ENCODE measurements at regions not wholly inside any gene's neighbourhood (a gene's known extent, or its start where the extent isn't known, plus 50 kb on each side); places are given as distances from the start of the nearest gene placed in this dataset.

DNA sequence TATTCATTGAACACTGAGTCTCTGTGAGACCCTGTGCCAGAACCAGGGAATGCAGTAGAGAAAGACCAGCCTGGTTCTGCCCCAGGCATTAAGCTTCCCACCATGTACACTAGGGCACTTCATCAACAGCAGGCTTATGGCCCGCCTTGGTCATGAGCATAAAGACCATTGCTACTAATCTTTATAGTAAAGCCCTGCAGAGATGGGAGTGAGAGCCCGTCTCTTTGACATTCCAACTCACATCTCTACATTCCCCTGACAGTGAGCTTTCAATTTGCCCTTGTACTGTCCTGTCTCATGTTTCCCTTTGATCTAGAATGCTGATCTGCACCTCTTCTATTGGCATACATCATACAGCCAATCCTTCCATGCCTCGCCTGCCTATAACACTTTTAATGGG, 211.8 kb upstream of the ARL4C start:
- Mint-ChIP-seq H3K9me3 (ENCODE audit: unreplicated experiment) (peaks cover under 1% of the 10 kb centered on the region), H3K27ac (ENCODE audit: unreplicated experiment) (no peak overlapping the region), H3K4me3 (ENCODE audit: unreplicated experiment) (no peak overlapping the region), H3K36me3 (ENCODE audit: unreplicated experiment) (peaks cover 5% of the 10 kb centered on the region), H3K27me3 (ENCODE audit: unreplicated experiment) (peaks cover 2% of the 10 kb centered on the region), H3K4me1 (ENCODE audit: low read depth, unreplicated experiment) (peaks cover 8% of the 10 kb centered on the region)
- no peak for DNase-seq
- TF ChIP-seq, protein P1, sequence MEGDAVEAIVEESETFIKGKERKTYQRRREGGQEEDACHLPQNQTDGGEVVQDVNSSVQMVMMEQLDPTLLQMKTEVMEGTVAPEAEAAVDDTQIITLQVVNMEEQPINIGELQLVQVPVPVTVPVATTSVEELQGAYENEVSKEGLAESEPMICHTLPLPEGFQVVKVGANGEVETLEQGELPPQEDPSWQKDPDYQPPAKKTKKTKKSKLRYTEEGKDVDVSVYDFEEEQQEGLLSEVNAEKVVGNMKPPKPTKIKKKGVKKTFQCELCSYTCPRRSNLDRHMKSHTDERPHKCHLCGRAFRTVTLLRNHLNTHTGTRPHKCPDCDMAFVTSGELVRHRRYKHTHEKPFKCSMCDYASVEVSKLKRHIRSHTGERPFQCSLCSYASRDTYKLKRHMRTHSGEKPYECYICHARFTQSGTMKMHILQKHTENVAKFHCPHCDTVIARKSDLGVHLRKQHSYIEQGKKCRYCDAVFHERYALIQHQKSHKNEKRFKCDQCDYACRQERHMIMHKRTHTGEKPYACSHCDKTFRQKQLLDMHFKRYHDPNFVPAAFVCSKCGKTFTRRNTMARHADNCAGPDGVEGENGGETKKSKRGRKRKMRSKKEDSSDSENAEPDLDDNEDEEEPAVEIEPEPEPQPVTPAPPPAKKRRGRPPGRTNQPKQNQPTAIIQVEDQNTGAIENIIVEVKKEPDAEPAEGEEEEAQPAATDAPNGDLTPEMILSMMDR (IDR thresholded peaks at IDR 0.05; ENCODE audit: partially characterized antibody, unreplicated experiment) = no peak

DNA sequence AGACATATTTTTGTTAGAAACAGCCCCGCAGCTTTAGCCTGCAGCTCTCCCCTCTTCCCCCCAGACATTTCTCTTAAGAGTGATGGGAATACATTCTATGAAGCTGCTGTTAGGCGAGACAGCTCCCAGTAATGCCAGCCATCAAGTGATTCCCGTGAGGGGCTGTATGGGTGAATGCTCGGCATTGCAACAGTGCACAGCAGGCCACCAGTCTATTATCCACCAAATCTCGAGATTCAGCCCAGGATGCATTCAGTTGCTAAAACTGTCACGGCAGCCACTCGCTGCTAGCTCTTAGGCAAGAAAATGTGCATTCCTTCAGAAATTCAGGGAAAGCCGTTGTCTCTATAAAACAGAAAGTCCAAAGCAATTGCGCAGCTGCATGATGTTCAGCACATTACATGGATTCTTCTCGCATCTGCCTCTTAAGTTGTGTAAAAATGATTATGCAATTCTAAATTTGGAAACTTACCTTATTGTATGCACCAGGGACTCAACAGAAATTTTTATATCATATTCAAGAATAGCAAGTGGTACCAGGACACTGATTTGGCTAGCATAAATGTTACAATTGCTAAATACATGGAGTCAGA, 211.3 kb upstream of the ARL4C start:
- no peak for DNase-seq
- no peak overlapping the region for H3K27ac Mint-ChIP-seq (ENCODE audit: unreplicated experiment)
- H3K4me3 Mint-ChIP-seq (ENCODE audit: unreplicated experiment) = no peak overlapping the region
- H3K27me3 Mint-ChIP-seq (ENCODE audit: unreplicated experiment) = peaks cover 4% of the 10 kb centered on the region
- H3K4me1 Mint-ChIP-seq (ENCODE audit: low read depth, unreplicated experiment) = peaks cover 8% of the 10 kb centered on the region
- H3K9me3 Mint-ChIP-seq (ENCODE audit: unreplicated experiment) = peaks cover 1% of the 10 kb centered on the region
- TF ChIP-seq, protein P1 (IDR thresholded peaks at IDR 0.05; ENCODE audit: partially characterized antibody, unreplicated experiment) = no peak
- peaks cover 5% of the 10 kb centered on the region for H3K36me3 Mint-ChIP-seq (ENCODE audit: unreplicated experiment)

DNA sequence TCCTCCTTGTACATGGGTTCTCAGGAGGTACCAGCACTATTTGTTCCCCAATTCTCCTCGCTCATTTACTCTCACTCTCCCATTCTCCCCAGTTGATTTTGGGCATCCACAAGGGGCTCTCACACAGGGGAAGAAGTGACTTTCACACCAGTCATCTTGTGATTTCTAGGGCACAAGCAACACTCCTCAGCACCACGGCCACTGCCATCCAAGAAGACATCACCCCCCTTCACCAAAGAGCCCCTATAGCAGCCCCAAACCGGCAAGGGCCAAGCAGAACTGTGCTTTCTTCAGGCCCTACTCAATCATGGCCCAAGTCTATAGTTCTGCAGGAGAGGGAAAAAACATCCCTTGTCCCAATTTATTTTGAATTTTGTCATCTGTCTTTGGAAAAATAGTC, 209.2 kb upstream of the ARL4C start:
- TF ChIP-seq, protein P1 (IDR thresholded peaks at IDR 0.05; ENCODE audit: partially characterized antibody, unreplicated experiment) = no peak
- no peak overlapping the region for H3K27ac Mint-ChIP-seq (ENCODE audit: unreplicated experiment)
- H3K36me3 Mint-ChIP-seq (ENCODE audit: unreplicated experiment) = peaks cover 5% of the 10 kb centered on the region
- H3K4me1 Mint-ChIP-seq (ENCODE audit: low read depth, unreplicated experiment) = peaks cover 8% of the 10 kb centered on the region
- peaks cover 1% of the 10 kb centered on the region for H3K9me3 Mint-ChIP-seq (ENCODE audit: unreplicated experiment)
- DNase-seq = no peak
- H3K27me3 Mint-ChIP-seq (ENCODE audit: unreplicated experiment) = peaks cover 4% of the 10 kb centered on the region
- no peak overlapping the region for H3K4me3 Mint-ChIP-seq (ENCODE audit: unreplicated experiment)

DNA sequence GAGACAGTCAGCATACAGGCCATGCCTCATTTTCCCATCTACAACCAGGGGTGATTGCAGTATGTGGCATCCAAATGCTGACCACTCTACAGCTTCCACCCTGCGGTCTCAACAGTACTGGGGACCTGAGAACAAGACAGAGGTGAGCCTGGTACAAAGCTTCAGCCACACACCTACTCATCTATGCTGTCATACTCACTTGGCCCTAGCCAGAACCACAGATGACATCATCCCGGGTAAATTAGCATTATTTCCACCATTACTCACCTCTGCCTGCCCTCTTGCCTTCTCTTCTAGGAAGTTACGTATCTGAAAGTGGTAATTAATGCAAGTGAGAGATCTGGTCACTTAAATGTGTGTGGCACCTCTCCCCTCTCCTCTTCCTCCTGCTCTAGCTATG, 208.2 kb upstream of the ARL4C start:
- Mint-ChIP-seq H3K27me3 (ENCODE audit: unreplicated experiment) (peaks cover 4% of the 10 kb centered on the region), H3K36me3 (ENCODE audit: unreplicated experiment) (peaks cover 13% of the 10 kb centered on the region), H3K9me3 (ENCODE audit: unreplicated experiment) (peaks cover 1% of the 10 kb centered on the region), H3K4me1 (ENCODE audit: low read depth, unreplicated experiment) (peaks cover 8% of the 10 kb centered on the region), H3K4me3 (ENCODE audit: unreplicated experiment) (no peak overlapping the region), H3K27ac (ENCODE audit: unreplicated experiment) (no peak overlapping the region)
- TF ChIP-seq, protein P1 (IDR thresholded peaks at IDR 0.05; ENCODE audit: partially characterized antibody, unreplicated experiment) = no peak
- DNase-seq = no peak

DNA sequence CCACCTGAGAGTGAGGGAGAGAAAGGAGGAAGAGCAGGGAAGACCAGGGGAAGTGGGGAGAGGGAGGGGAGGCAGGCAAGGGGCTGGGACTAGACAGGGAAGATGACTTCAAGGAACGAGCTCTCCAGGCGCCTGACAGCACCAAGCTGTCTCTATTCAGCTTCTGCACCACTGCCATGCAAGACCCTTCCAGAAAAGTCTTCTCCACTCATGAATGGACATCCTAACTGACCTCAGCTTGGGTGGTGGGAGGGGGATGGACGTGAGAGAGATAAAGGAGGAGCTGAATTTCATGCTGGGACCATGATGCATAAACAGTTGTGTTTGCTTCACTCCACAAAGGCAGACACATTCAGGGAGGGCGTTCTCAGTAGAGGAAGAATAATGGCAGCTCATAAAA, 206.4 kb upstream of the ARL4C start:
- H3K27ac Mint-ChIP-seq (ENCODE audit: unreplicated experiment) = no peak overlapping the region
- H3K4me1 Mint-ChIP-seq (ENCODE audit: low read depth, unreplicated experiment) = peaks cover 6% of the 10 kb centered on the region
- H3K27me3 Mint-ChIP-seq (ENCODE audit: unreplicated experiment) = peaks cover 4% of the 10 kb centered on the region
- H3K4me3 Mint-ChIP-seq (ENCODE audit: unreplicated experiment) = no peak overlapping the region
- peaks cover 18% of the 10 kb centered on the region for H3K36me3 Mint-ChIP-seq (ENCODE audit: unreplicated experiment)
- DNase-seq = no peak
- TF ChIP-seq, protein P1 (IDR thresholded peaks at IDR 0.05; ENCODE audit: partially characterized antibody, unreplicated experiment) = no peak
- peaks cover 1% of the 10 kb centered on the region for H3K9me3 Mint-ChIP-seq (ENCODE audit: unreplicated experiment)

Data from glutamatergic neuron (in vitro differentiated cells).